ENCODE measurements at regions not wholly inside any gene's neighbourhood (a gene's known extent, or its start where the extent isn't known, plus 50 kb on each side); places are given as distances from the start of the nearest gene placed in this dataset.

- Histone ChIP-seq H3K27me3 (no peaks in the 10 kb centered on the region), H3K4me1 (no peaks in the 10 kb centered on the region), H3K36me3 (no peaks in the 10 kb centered on the region), H3K4me3 (no peak overlapping the region), H3K9me3 (no peaks in the 10 kb centered on the region), H3K27ac (no peak overlapping the region)
- DNase-seq: no peak
- intact Hi-C loops (cut with DNase I; ENCODE audit: low total_unique reads): no loop called here
- TF ChIP-seq, protein P1, sequence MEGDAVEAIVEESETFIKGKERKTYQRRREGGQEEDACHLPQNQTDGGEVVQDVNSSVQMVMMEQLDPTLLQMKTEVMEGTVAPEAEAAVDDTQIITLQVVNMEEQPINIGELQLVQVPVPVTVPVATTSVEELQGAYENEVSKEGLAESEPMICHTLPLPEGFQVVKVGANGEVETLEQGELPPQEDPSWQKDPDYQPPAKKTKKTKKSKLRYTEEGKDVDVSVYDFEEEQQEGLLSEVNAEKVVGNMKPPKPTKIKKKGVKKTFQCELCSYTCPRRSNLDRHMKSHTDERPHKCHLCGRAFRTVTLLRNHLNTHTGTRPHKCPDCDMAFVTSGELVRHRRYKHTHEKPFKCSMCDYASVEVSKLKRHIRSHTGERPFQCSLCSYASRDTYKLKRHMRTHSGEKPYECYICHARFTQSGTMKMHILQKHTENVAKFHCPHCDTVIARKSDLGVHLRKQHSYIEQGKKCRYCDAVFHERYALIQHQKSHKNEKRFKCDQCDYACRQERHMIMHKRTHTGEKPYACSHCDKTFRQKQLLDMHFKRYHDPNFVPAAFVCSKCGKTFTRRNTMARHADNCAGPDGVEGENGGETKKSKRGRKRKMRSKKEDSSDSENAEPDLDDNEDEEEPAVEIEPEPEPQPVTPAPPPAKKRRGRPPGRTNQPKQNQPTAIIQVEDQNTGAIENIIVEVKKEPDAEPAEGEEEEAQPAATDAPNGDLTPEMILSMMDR (IDR thresholded peaks at IDR 0.05): no peak
- TF ChIP-seq POLR2A (IDR thresholded peaks at IDR 0.05): no peak
These were observed 78.9 kb downstream of the OR2K2 start for GRCh38 chr9:111250875-111251842.

GRCh38 chr9:111237447-111237846 is 92.6 kb downstream of the OR2K2 start:
- Histone ChIP-seq H3K9me3 (no peaks in the 10 kb centered on the region), H3K27ac (no peak overlapping the region), H3K27me3 (no peaks in the 10 kb centered on the region), H3K4me3 (no peak overlapping the region), H3K36me3 (no peaks in the 10 kb centered on the region), H3K4me1 (no peaks in the 10 kb centered on the region)
- no peak for DNase-seq
- TF ChIP-seq POLR2A (IDR thresholded peaks at IDR 0.05): no peak
- TF ChIP-seq, protein P1 (IDR thresholded peaks at IDR 0.05): no peak
- intact Hi-C loops (cut with DNase I; ENCODE audit: low total_unique reads): no loop called here

DNA sequence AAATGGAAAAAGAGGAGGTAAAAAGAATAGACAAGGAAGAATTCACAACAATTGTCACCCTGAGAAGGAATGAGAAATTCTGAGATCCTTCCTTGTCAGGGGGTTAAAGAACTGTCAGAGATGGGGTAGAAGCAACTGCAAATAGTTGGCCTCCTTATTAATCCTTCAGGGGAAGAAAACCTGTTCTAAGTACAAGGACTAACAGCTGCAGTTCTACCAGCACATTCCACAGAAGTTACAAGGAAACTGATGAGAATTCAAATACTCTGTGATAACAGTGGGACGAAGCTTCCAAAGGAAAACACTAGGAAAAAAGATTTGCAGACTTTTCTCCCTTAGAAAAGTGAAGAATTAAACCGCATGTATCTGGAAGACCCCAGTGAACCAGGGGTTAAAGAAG is 93.7 kb downstream of the OR2K2 start:
- DNase-seq: no peak
- H3K36me3 ChIP-seq: no peaks in the 10 kb centered on the region
- no peak overlapping the region for H3K4me3 ChIP-seq
- H3K9me3 ChIP-seq: no peaks in the 10 kb centered on the region
- H3K27me3 ChIP-seq: no peaks in the 10 kb centered on the region
- H3K4me1 ChIP-seq: no peaks in the 10 kb centered on the region
- no peak overlapping the region for H3K27ac ChIP-seq
- intact Hi-C loops (cut with DNase I; ENCODE audit: low total_unique reads): no loop called here
- TF ChIP-seq, protein P1 (IDR thresholded peaks at IDR 0.05): no peak
- TF ChIP-seq POLR2A (IDR thresholded peaks at IDR 0.05): no peak

- Histone ChIP-seq H3K9me3 (no peaks in the 10 kb centered on the region), H3K27ac (no peak overlapping the region), H3K4me1 (no peaks in the 10 kb centered on the region), H3K36me3 (no peaks in the 10 kb centered on the region), H3K4me3 (no peak overlapping the region), H3K27me3 (no peaks in the 10 kb centered on the region)
- intact Hi-C loops (cut with DNase I; ENCODE audit: low total_unique reads): no loop called here
- no peak for TF ChIP-seq POLR2A (IDR thresholded peaks at IDR 0.05)
- TF ChIP-seq, protein P1 (IDR thresholded peaks at IDR 0.05): no peak
- no peak for DNase-seq
These were observed 96.1 kb downstream of the OR2K2 start for GRCh38 chr9:111233963-111234362.

DNA sequence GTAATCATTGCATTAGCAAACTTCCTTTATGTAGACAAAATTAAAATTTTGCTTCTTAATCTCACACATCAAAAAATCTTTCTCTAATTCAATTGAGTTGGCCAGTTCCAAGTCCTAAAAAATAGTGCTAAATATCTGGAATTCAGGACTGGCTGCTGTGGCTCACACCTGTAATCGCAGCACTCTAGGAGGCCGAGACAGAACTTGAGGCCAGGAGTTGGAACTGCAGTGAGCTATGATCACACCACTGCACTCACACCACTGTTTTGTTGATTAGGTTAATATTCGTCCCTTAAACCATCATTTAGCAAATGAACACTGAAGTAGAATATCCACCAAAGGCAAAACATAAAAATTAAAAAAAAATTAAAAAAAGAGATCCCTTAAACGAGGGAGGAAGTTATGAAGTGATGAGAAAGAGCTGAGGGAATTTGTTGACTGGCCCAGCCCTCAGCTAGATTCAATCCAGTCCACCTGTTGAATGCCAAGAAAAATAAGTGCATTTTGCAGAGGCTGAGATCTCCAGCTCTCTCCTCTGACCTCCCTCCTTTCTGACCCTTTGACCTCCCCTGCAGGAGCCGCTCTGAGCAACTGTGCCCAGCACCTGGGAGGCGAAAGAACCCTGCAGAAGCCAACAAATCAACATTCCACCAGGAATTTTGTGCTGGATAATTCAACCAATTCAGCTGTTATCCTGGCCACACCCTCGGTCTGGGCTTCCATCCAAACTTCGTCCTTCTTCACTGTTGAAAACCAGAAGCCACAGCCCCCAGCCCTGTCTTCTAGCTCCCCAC is 96.8 kb downstream of the OR2K2 start:
- Histone ChIP-seq H3K4me1 (no peaks in the 10 kb centered on the region), H3K27me3 (no peaks in the 10 kb centered on the region), H3K9me3 (no peaks in the 10 kb centered on the region), H3K4me3 (no peak overlapping the region), H3K36me3 (no peaks in the 10 kb centered on the region), H3K27ac (no peak overlapping the region)
- no peak for TF ChIP-seq POLR2A (IDR thresholded peaks at IDR 0.05)
- TF ChIP-seq, protein P1 (IDR thresholded peaks at IDR 0.05): no peak
- intact Hi-C loops (cut with DNase I; ENCODE audit: low total_unique reads): no loop called here
- DNase-seq: no peak

All from uterus (tissue), 3 donors.